GM12873 (cell line): ENCODE measurements at regions not wholly inside any gene's neighbourhood (a gene's known extent, or its start where the extent isn't known, plus 50 kb on each side); places are given as distances from the start of the nearest gene placed in this dataset.

Source experiments
- TF ChIP-seq, protein P1 (sequence below): IDR thresholded peaks from 2 replicates; pipeline ENCODE4 v1.5.1; 2012; ENCODE audit warnings: low read depth, mild to moderate bottlenecking, moderate library complexity, low read length, control low read depth; ENCODE audit not compliant: insufficient read depth; ENCODE audit errors: missing control alignments

DNA sequence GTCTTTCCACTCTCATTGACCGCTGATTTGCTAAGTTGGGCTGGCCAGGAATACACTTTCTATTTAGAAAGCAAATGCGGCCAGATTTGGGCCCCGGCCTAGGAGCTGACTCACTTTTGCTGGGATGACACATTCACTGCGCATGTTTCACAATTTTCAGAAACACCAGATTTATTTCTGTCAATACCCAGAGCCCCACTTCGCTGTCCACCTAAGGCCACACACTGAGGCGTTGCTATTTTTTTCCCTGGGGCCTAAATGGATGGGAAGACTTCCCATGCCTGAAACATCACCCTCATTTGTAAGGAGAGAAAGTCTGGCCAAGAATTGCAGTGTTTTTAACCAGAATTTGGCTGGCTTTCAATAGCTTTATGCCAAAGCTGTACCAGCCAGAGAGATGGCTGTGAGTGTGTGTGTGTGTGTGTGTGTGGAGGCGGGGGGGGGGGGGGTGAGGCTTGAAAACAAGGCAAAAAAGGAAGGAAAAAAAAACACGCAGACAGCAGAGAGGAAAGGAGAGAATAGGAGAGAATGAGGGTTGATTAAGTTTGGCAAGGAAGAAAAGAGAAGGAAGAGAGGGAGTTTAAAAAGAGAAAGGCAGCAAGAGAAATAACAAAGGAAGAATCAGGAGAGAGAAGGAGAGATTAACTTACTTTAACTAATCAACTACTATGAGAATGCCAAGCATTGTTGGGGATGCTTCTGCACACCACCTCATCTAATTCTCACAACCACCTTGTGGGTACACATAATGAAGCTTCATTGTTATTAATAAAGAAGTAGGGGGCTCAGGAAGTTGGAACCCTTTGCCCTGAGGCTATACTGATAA is 261.4 kb upstream of the KLF4 start:
- TF ChIP-seq, protein P1, sequence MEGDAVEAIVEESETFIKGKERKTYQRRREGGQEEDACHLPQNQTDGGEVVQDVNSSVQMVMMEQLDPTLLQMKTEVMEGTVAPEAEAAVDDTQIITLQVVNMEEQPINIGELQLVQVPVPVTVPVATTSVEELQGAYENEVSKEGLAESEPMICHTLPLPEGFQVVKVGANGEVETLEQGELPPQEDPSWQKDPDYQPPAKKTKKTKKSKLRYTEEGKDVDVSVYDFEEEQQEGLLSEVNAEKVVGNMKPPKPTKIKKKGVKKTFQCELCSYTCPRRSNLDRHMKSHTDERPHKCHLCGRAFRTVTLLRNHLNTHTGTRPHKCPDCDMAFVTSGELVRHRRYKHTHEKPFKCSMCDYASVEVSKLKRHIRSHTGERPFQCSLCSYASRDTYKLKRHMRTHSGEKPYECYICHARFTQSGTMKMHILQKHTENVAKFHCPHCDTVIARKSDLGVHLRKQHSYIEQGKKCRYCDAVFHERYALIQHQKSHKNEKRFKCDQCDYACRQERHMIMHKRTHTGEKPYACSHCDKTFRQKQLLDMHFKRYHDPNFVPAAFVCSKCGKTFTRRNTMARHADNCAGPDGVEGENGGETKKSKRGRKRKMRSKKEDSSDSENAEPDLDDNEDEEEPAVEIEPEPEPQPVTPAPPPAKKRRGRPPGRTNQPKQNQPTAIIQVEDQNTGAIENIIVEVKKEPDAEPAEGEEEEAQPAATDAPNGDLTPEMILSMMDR, result no peak

DNA sequence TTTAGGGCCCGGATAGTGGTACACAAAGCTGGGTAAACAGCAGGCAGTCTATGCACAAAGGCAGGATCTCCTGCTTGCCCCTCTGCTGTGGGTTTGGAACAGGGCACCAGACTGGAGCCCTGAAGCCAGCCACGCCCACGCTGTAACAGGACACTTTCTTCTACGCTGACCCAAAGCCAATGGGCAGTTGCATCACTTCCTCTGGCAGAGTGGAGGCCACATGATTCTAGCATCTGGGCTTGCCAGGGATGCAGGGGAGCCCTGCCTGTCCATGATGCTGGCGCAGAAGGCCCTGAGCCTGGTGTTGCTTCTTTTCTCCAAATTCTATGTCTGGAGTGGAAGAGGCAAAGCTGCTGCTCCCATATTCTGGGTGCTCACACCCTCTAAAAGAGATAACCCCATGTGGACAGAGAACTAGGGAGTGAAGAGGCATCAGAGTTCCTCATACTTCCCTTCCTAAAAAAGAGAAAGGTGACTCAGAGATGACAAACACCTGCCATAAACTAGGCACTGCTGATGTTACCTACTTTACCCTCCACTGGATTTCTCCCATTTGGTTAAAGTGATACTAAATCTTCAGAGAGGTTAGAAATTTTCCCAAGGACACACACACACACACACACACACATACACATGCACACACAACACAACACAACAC is 260.3 kb upstream of the KLF4 start:
- TF ChIP-seq, protein P1, result no peak

DNA sequence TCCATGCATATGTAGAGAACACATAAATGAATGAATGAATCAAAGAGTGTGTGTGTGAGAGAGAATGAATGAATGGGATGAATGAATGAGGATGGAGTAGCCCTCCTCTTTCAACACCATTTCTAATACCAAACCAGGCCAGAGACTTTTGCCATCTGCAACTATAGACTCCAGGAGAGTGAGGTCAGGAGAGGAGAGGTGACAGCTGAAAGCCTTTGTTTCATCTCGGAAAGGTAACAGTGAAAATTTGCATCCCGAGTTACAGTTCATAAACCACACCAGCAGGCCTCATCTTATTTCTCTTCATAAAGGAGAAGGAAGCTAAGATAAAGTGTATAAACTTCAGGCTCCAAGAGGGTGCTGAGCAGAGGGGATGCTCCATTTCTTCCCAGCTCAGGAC is 255.3 kb upstream of the KLF4 start:
- TF ChIP-seq, protein P1, result no peak

DNA sequence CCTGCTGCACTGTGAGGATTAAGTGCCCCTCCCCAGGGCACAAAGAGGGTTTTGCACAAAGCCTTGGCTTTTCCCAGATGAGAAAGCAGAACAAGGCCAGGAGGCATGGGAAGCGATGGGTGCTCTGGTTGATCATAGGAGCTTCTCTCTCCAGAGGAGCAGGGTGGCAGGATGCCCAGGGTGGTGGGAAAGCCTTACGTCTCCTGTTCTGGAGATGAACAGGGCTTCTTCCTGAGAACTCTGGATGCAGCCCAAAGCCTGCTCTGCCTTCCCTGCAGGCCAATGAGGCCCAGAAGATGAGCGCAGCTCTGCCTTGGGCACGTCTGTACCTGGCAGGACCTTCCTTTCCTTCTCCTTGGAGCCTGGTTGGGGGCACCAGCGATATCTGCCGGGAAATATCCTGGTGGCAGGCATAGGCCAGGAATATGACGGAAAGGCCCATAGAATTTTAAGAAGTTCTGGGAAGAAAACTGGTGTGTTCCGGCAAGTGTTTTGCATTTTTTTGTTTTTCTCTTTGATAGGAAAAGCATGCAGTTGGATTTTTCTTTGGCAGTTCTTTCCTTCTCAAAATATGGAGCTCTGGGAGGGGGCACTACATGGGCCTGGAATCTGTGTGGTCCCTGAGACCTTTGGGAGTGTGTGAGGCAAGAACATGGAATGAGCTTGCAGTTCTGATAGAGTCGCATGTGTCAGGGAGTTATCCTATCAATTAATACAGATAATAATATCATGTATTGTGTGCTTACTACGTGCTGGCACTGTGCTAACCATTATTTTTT is 253.2 kb upstream of the KLF4 start:
- TF ChIP-seq, protein P1, result no peak

DNA sequence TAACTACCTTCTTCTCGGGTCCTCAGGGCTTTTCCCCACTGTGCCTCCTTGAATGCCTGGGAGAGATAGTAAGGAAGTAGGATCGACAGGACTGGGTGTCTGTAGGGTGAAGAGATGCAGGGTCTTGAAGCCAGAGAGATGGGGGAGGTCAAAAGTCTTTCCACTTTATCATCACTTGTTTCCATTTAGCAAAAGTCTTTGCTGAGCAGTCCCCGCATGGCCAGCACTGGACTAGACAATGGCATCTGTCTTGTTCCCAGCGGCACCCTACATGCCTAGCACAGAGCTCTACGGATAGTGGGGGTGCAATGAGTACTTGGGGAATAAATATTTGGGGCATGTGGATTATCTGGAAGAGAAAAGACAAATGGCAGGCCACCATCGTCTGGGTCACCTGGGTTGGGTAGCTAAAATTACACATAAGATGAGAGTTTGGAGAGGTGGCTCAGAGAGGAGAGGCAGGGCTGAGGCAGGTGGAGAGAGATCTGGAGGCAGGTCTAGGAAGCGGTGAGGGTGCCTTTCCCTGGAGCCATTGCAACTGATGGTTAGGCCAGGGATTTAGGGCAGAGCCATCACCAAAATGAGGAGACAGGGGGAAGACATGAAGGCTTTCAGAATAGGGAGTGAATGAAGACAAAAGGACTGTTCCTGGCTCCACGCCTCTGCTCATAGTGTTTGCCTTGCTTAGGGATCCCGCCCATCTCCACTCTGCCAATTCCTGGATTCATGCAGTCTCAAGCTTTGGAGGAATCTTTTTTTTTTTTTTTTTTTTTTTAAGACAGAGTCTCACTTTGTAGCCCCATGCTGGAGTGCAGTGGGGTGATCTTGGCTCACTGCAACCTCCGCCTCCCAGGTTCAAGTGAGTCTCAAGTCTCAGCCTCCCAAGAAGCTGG is 250.8 kb upstream of the KLF4 start:
- TF ChIP-seq, protein P1, result no peak

DNA sequence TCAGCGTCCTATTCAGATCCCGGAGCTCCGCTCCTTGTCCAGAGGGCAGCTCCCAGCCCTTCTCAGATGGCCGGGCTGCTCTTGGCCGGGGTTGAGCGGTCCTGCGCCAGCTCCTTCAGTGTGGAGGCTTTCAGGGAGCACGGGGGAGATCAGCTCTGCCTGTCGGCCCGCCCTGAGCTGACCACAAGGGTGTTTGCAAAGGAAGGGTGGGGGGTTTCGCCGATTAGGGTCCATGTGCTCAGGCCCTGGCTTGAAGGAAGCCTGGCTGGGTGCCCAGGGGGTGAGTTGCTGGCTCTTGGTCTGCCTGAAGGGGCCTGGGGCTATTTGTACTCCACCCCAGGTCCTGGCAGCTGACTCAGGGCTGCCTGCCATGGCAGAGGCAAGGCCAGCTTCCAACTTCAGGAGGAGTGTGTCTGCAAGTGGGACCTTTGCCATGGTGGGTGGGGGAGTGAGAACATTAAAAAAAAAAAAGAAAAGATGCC is 250.1 kb upstream of the KLF4 start:
- TF ChIP-seq, protein P1, result no peak
